Fibroblast of peridontal ligament (primary cell): ENCODE measurements at regions not wholly inside any gene's neighbourhood (a gene's known extent, or its start where the extent isn't known, plus 50 kb on each side); places are given as distances from the start of the nearest gene placed in this dataset.
"Not testable (repeated sequence)": the region's sequence is repeated elsewhere in the genome, so short reads cannot be mapped to it uniquely, and the experiment has no call there.

ENCODE experiments used
- DNase-seq: peaks from one replicate; pipeline ENCODE4 v3.0.0-alpha.2; 2010; ENCODE audit errors: extremely low read depth

GRCh38 chr11:121358760-121359159 is 66.2 kb downstream of the SC5D start:
- no peak for DNase-seq

GRCh38 chr11:121359591-121359990 is 67.0 kb downstream of the SC5D start:
- DNase-seq: no peak

DNA sequence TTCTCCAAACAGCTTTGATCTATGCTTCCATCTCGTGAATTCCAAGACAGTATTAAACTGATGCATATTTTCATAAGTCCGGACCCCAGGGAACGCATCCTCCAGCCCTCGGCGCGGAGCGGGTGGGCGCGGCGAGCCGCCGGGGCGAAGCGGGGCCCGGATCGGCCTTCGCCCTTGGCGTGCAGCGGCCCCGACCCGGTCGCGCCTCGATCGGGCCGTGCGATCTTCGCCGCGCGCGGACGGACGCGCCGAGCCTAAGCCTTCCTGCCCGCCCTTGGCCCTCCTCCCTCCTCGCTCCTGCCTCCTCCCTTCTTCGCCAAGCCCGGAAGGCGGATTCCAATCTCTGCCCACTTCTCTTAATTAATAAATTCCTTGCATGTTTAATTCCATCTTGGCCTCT is 70.4 kb downstream of the SC5D start:
- DNase-seq: not testable (repeated sequence)

- DNase-seq: no peak
These were observed 72.7 kb downstream of the SC5D start for GRCh38 chr11:121365304-121365703.

- no peak for DNase-seq
These were observed 73.5 kb downstream of the SC5D start for GRCh38 chr11:121366038-121366437.

GRCh38 chr11:121367001-121367843 is 74.7 kb downstream of the SC5D start:
- DNase-seq: peak; percentile 7

GRCh38 chr11:121367844-121368225 is 75.3 kb downstream of the SC5D start:
- DNase-seq: no peak

GRCh38 chr11:121368364-121369240 is 76.0 kb downstream of the SC5D start:
- no peak for DNase-seq

DNA sequence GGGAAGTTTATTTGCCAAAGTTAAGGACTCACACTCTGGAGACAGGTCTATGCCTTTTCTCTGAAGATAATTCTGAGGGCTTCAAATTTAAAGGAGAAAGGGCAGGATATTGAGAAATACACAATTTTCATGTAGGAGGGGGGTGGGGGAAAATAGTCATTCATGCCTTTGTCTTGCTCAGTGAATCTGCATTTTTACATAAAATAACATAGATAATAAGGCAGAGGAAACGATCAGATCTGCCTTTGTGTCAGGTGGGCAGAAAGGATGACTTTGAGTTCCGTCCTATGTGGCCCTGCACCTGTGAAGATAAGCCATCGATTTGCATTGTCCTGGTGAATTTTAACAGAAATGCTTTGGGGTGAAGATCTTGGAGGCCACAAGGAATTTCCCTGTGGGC is 76.8 kb downstream of the SC5D start:
- DNase-seq: no peak

DNA sequence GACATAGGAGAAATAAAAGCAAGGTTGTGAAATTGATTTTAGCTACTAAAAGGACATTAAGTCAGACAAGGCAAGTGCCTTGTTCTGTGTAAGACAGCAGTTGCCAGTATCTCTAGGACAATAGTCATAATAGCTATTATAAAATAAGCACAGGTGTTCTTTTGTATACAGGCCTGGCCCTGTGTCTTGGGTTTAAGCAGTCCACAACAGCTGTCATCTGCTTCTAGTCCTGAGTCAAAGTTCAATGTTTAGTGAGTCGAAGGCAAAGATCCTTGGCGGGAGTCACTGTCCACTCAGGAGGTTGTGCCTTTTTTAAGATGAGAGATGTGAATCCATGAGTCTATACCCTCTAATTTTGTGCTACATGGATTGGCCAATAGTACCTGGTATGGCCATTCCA is 79.5 kb downstream of the SC5D start:
- DNase-seq: no peak

- DNase-seq: no peak
These were observed 79.3 kb upstream of the SORL1 start for GRCh38 chr11:121372671-121373429.

GRCh38 chr11:121374286-121374985 is 77.7 kb upstream of the SORL1 start:
- no peak for DNase-seq

- no peak for DNase-seq
These were observed 76.0 kb upstream of the SORL1 start for GRCh38 chr11:121376130-121376529.

GRCh38 chr11:121379145-121379810 is 72.8 kb upstream of the SORL1 start:
- DNase-seq: not testable (repeated sequence)

GRCh38 chr11:121383716-121384115 is 68.4 kb upstream of the SORL1 start:
- no peak for DNase-seq

GRCh38 chr11:121385688-121386087 is 66.4 kb upstream of the SORL1 start:
- no peak for DNase-seq
